ENCODE measurements at regions not wholly inside any gene's neighbourhood (a gene's known extent, or its start where the extent isn't known, plus 50 kb on each side); places are given as distances from the start of the nearest gene placed in this dataset.

DNA sequence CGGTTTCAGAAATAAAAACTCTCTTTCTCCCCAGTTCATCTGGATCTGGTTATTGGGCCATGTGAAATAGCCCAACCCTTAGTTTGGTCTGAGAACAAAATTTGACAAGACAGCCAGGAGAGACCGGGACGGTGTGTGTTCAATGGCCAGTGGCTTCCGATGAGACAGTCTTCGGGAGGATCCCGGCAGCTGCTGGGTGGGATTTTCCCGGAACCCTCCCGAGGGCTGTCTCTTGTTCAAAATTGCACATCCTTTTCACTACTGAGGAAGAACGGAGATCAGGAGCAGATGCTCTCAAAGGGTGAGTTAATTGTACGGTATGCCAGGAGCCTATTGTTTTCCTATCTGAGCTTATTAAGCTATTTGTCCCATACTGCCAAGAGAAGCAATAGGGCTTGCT, 166.5 kb downstream of the PRR32 start:
- no peak for FAIRE-seq
- BruUV-seq (replicated peaks) = no TSS peak
- no peak for DNase-seq (ENCODE audit: low spot score)
- no peak overlapping the region for H3K9ac ChIP-seq (ENCODE audit: insufficient read depth, low read depth, low read length)
- no peaks in the 10 kb centered on the region for H4K20me1 ChIP-seq (ENCODE audit: insufficient read depth, low read length)
- no peak overlapping the region for H3K4me2 ChIP-seq (ENCODE audit: low read depth, low read length)
- intact Hi-C loops (cut with micrococcal nuclease; ENCODE audit: unreplicated experiment) (no loop called here), in situ Hi-C loops (cut with HindIII; ENCODE audit: extremely low pct_ligation_motif_present, low pct_unique_long_range_greater_than_20kb) (no loop called here)
- H3K27me3 ChIP-seq (ENCODE audit: control insufficient read depth in 1 of 2, insufficient read depth in 2 of 2, low read length in 2 of 2) = no peaks in the 10 kb centered on the region
- ChIA-PET POLR2A (no interaction called here), CTCF (ENCODE audit: low intra/inter-chr PET ratio, low total read pairs) (no interaction called here)
- peaks cover 13% of the 10 kb centered on the region; the same call in 1 of the 2 replicates for H3K9me3 ChIP-seq (ENCODE audit: low read length)
- ATAC-seq = no peak
- no CpG with 5 or more reads among the region's 10 CpGs for WGBS (ENCODE audit: low lambda C conversion rate)
- H3K79me2 ChIP-seq (ENCODE audit: insufficient read depth, low read length) = no peaks in the 10 kb centered on the region
- TF ChIP-seq, protein P1, sequence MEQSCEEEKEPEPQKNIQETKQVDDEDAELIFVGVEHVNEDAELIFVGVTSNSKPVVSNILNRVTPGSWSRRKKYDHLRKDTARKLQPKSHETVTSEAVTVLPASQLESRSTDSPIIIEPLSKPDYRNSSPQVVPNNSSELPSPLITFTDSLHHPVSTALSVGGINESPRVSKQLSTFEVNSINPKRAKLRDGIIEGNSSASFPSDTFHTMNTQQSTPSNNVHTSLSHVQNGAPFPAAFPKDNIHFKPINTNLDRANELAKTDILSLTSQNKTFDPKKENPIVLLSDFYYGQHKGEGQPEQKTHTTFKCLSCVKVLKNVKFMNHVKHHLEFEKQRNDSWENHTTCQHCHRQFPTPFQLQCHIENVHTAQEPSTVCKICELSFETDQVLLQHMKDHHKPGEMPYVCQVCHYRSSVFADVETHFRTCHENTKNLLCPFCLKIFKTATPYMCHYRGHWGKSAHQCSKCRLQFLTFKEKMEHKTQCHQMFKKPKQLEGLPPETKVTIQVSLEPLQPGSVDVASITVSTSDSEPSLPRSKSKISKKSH (CRISPR knock-in tag; IDR thresholded peaks at IDR 0.05; ENCODE audit: borderline replicate concordance) = no peak
- H3K4me1 ChIP-seq (ENCODE audit: insufficient read depth, low read length) = no peaks in the 10 kb centered on the region
- H3K4me3 ChIP-seq (replicated peaks in 1 of 3; ENCODE audit: insufficient read depth in 1 of 3, low read depth in 2 of 3, low read length in 3 of 3) = no peak overlapping the region
- no peak overlapping the region for H3K27ac ChIP-seq (ENCODE audit: extremely low read length, insufficient read depth, low read length)
- H3K36me3 ChIP-seq (replicated peaks in 1 of 2; ENCODE audit: control insufficient read depth in 1 of 2, insufficient read depth in 2 of 2, low read length in 2 of 2) = no peaks in the 10 kb centered on the region
- no peak overlapping the region for H2AFZ ChIP-seq (ENCODE audit: low read length)

DNA sequence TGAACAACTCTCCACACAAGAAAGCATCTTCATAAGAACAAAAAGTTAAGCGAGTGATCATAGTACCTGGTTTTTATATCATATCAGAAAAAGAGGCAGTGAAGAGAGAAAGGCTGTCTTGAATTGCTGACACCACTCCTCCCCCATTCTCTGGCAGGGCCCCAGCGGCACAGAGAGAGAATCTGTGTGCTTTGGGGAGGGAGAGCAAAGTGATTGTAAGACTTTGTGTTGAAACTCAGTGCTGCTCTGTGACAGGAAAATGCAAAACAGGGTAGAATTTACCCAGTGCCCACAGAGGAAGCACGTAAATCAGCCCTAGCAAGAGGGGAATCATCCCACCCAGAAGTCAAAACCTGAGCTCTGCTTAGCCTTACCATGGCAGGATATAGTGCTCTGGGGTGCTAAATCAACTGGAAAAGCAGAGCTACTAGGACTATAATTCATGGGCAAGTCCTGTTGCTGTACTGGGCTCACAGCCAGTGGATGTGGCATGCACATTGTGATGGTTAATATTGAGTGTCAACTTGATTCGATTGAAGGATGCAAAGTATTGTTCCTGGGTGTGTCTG, 174.6 kb downstream of the PRR32 start:
- FAIRE-seq (no peak), DNase-seq (ENCODE audit: low spot score) (no peak), ATAC-seq (no peak)
- Histone ChIP-seq H3K4me1 (ENCODE audit: insufficient read depth, low read length) (no peaks in the 10 kb centered on the region), H4K20me1 (ENCODE audit: insufficient read depth, low read length) (no peaks in the 10 kb centered on the region), H3K4me3 (replicated peaks in 1 of 3; ENCODE audit: insufficient read depth in 1 of 3, low read depth in 2 of 3, low read length in 3 of 3) (no peak overlapping the region), H3K9me3 (ENCODE audit: low read length) (peaks cover 34% of the 10 kb centered on the region), H2AFZ (ENCODE audit: low read length) (no peak overlapping the region), H3K27me3 (ENCODE audit: control insufficient read depth in 1 of 2, insufficient read depth in 2 of 2, low read length in 2 of 2) (no peaks in the 10 kb centered on the region), H3K36me3 (replicated peaks in 1 of 2; ENCODE audit: control insufficient read depth in 1 of 2, insufficient read depth in 2 of 2, low read length in 2 of 2) (no peaks in the 10 kb centered on the region), H3K79me2 (ENCODE audit: insufficient read depth, low read length) (no peaks in the 10 kb centered on the region), H3K9ac (ENCODE audit: insufficient read depth, low read depth, low read length) (no peak overlapping the region), H3K4me2 (ENCODE audit: low read depth, low read length) (no peak overlapping the region), H3K27ac (ENCODE audit: extremely low read length, insufficient read depth, low read length) (no peak overlapping the region)
- 0% methylated on average over 2 of the region's 4 CpGs for WGBS (ENCODE audit: low lambda C conversion rate)
- in situ Hi-C loops (cut with HindIII; ENCODE audit: extremely low pct_ligation_motif_present, low pct_unique_long_range_greater_than_20kb) (no loop called here), intact Hi-C loops (cut with micrococcal nuclease; ENCODE audit: unreplicated experiment) (no loop called here)
- BruUV-seq (replicated peaks) = no TSS peak
- CTCF ChIA-PET (ENCODE audit: low intra/inter-chr PET ratio, low total read pairs) = no interaction called here
- POLR2A ChIA-PET = no interaction called here
- no peak for TF ChIP-seq ZNF879 (CRISPR knock-in tag; IDR thresholded peaks at IDR 0.05)
- TF ChIP-seq RARG (CRISPR knock-in tag; IDR thresholded peaks at IDR 0.05; ENCODE audit: low read depth) = no peak
- TF ChIP-seq PLRG1 (conservative IDR thresholded peaks at IDR 0.05) = no peak
- no peak for TF ChIP-seq POGK (CRISPR knock-in tag; conservative IDR thresholded peaks at IDR 0.05)
- no peak for TF ChIP-seq TEF (CRISPR knock-in tag; IDR thresholded peaks at IDR 0.05)
- TF ChIP-seq NR3C1 (CRISPR knock-in tag; IDR thresholded peaks at IDR 0.05) = no peak
- no peak for TF ChIP-seq SMAD9 (CRISPR knock-in tag; IDR thresholded peaks at IDR 0.05)
- no peak for TF ChIP-seq ZNF567 (CRISPR knock-in tag; IDR thresholded peaks at IDR 0.05; ENCODE audit: borderline replicate concordance)
- TF ChIP-seq ZNF431 (CRISPR knock-in tag; IDR thresholded peaks at IDR 0.05; ENCODE audit: borderline replicate concordance, low read depth) = no peak
- TF ChIP-seq, protein P2, sequence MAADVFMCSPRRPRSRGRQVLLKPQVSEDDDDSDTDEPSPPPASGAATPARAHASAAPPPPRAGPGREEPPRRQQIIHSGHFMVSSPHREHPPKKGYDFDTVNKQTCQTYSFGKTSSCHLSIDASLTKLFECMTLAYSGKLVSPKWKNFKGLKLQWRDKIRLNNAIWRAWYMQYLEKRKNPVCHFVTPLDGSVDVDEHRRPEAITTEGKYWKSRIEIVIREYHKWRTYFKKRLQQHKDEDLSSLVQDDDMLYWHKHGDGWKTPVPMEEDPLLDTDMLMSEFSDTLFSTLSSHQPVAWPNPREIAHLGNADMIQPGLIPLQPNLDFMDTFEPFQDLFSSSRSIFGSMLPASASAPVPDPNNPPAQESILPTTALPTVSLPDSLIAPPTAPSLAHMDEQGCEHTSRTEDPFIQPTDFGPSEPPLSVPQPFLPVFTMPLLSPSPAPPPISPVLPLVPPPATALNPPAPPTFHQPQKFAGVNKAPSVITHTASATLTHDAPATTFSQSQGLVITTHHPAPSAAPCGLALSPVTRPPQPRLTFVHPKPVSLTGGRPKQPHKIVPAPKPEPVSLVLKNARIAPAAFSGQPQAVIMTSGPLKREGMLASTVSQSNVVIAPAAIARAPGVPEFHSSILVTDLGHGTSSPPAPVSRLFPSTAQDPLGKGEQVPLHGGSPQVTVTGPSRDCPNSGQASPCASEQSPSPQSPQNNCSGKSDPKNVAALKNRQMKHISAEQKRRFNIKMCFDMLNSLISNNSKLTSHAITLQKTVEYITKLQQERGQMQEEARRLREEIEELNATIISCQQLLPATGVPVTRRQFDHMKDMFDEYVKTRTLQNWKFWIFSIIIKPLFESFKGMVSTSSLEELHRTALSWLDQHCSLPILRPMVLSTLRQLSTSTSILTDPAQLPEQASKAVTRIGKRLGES (CRISPR knock-in tag; IDR thresholded peaks at IDR 0.05; ENCODE audit: borderline replicate concordance) = no peak
- no peak for TF ChIP-seq RNF2 (conservative IDR thresholded peaks at IDR 0.05; ENCODE audit: low read depth)

All from HepG2 (cell line).